ENCODE measurements at regions not wholly inside any gene's neighbourhood (a gene's known extent, or its start where the extent isn't known, plus 50 kb on each side); places are given as distances from the start of the nearest gene placed in this dataset.

DNA sequence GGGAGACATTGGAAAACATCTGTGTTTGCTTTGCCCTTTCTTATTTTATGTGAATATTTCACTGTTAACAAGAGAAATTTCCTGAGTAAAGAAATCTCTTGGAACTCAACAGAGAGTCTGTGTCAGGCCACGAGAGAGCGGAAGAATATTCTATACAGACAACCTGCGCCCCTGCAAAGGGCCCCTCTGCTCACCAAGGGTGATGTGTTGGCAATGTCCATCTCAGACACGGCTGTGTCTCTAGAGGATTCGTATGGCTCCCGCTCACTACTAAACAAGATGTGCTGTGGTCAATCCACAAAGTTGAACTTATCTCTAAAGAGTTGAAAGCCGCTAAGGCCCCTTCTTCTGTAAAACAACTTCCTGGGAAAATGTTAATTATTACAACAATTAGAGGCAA lies 241.0 kb upstream of the IRX1 start:
- 60 to 61% methylated on average over 7 of the region's 7 CpGs for WGBS, 2 donors
- Histone ChIP-seq H3K36me3 (no peaks in the 10 kb centered on the region), H3K4me1 (no peaks in the 10 kb centered on the region), H3K4me3 (no peak overlapping the region), H3K9me3 (peaks cover 0 to 3% (median 0%) of the 10 kb centered on the region in 4 donors), H3K27me3 (no peaks in the 10 kb centered on the region), H3K27ac (no peak overlapping the region)
- DNase-seq (ENCODE audit: low spot score in 2 of 2), result no peak
- TF ChIP-seq POLR2A (IDR thresholded peaks at IDR 0.05), result no peak
- TF ChIP-seq EP300 (IDR thresholded peaks at IDR 0.05), result no peak
- TF ChIP-seq, protein P1, sequence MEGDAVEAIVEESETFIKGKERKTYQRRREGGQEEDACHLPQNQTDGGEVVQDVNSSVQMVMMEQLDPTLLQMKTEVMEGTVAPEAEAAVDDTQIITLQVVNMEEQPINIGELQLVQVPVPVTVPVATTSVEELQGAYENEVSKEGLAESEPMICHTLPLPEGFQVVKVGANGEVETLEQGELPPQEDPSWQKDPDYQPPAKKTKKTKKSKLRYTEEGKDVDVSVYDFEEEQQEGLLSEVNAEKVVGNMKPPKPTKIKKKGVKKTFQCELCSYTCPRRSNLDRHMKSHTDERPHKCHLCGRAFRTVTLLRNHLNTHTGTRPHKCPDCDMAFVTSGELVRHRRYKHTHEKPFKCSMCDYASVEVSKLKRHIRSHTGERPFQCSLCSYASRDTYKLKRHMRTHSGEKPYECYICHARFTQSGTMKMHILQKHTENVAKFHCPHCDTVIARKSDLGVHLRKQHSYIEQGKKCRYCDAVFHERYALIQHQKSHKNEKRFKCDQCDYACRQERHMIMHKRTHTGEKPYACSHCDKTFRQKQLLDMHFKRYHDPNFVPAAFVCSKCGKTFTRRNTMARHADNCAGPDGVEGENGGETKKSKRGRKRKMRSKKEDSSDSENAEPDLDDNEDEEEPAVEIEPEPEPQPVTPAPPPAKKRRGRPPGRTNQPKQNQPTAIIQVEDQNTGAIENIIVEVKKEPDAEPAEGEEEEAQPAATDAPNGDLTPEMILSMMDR (IDR thresholded peaks at IDR 0.05), result no peak

GRCh38 chr5:3353561-3353960 lies 242.1 kb upstream of the IRX1 start:
- Histone ChIP-seq H3K4me3 (no peak overlapping the region), H3K9me3 (peaks cover 0 to 3% (median 0%) of the 10 kb centered on the region in 4 donors), H3K27me3 (no peaks in the 10 kb centered on the region), H3K4me1 (no peaks in the 10 kb centered on the region), H3K27ac (no peak overlapping the region), H3K36me3 (no peaks in the 10 kb centered on the region)
- no peak for DNase-seq (ENCODE audit: low spot score in 2 of 2)
- TF ChIP-seq EP300 (IDR thresholded peaks at IDR 0.05) (no peak), POLR2A (IDR thresholded peaks at IDR 0.05) (no peak)
- TF ChIP-seq, protein P1 (IDR thresholded peaks at IDR 0.05), result no peak
- WGBS, 2 donors, result 56 to 65% methylated on average over 7 of the region's 7 CpGs

- TF ChIP-seq EP300 (IDR thresholded peaks at IDR 0.05), result no peak
- Histone ChIP-seq H3K4me1 (no peaks in the 10 kb centered on the region), H3K27ac (no peak overlapping the region), H3K27me3 (no peaks in the 10 kb centered on the region), H3K9me3 (peaks cover 0 to 9% (median 0%) of the 10 kb centered on the region in 4 donors), H3K36me3 (no peaks in the 10 kb centered on the region), H3K4me3 (no peak overlapping the region)
- 82 to 83% methylated on average over 8 of the region's 8 CpGs for WGBS, 2 donors
- no peak for DNase-seq (ENCODE audit: low spot score in 2 of 2)
Measured at GRCh38 chr5:3352711-3353110, 242.9 kb upstream of the IRX1 start.

DNA sequence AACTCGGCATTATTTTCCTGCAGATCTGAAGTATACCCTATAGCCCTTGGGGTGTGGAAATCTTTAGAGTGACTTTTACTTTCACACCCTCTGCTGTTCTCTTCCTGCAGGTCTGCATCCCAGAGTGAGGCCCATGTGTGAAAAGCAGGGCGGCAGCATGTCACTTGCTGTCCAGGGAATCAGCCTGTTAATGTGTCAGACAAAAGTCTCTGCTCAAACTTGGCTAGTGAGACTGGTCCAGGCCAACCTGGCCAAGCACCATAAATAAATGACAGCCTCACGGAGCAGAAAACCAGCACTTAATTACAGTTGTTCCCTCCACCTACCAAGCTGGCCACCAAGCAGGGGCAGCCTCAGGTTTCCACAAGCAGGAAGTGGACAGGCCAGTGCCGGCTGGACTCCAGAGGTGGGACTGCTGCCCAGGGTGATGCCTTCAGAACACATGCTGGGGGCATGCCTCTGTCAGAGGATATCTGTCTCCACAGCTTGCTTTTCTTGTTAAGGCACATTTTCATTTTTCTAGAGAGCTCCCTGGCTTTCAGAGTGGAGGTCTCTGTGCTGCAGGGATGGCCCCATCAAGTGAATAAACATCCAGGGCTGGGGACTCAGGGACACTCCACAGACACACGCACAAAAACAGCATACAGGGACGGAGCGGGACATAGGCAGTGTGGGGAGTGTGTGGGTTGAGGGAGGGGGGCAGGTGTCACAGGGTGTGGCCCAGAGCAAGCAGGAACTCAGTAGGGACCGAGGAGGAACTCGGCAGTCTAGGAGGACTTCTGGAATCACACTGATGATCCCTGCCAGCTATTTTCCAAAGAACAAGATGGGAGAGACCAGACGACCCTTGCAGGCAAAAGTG lies 243.8 kb upstream of the IRX1 start:
- Histone ChIP-seq H3K27ac (no peak overlapping the region), H3K4me3 (no peak overlapping the region), H3K4me1 (no peaks in the 10 kb centered on the region), H3K36me3 (no peaks in the 10 kb centered on the region), H3K27me3 (no peaks in the 10 kb centered on the region), H3K9me3 (peaks cover 0 to 15% (median 0%) of the 10 kb centered on the region in 4 donors)
- no peak for DNase-seq (ENCODE audit: low spot score in 2 of 2)
- 62 to 76% methylated on average over 10 of the region's 10 CpGs for WGBS, 2 donors
- TF ChIP-seq EP300 (IDR thresholded peaks at IDR 0.05) (no peak), POLR2A (IDR thresholded peaks at IDR 0.05) (no peak)
- TF ChIP-seq, protein P1 (IDR thresholded peaks at IDR 0.05), result no peak

DNA sequence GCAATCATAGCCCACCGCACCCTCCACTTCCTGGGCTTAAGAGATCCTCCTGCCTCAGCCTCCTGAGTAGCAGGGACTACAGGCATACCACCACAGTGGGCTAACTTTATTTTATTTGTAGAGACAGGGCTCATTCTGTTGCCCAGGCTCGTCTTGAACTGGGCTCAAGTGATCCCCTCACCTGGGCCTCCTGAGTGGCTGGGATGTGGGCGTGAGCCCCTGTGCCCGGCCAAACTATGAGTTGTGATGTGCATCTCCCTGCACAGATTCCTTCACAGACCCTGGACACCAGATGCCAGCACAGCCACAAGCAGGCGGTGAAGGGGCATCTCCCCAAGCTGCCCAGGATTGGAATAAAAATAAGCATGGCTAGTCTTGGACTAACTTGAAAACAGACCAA lies 244.9 kb upstream of the IRX1 start:
- Histone ChIP-seq H3K4me1 (no peaks in the 10 kb centered on the region), H3K9me3 (peaks cover 0 to 15% (median 0%) of the 10 kb centered on the region in 4 donors), H3K27me3 (no peaks in the 10 kb centered on the region), H3K36me3 (no peaks in the 10 kb centered on the region), H3K27ac (no peak overlapping the region), H3K4me3 (no peak overlapping the region)
- TF ChIP-seq, protein P1 (IDR thresholded peaks at IDR 0.05), result no peak
- TF ChIP-seq EP300 (IDR thresholded peaks at IDR 0.05) (no peak), POLR2A (IDR thresholded peaks at IDR 0.05) (no peak)
- no peak for DNase-seq (ENCODE audit: low spot score in 2 of 2)
- 87 to 90% methylated on average over 5 of the region's 5 CpGs for WGBS, 2 donors

All from tibial nerve (tissue), 4 donors.